H1 (cell line): ENCODE measurements at regions not wholly inside any gene's neighbourhood (a gene's known extent, or its start where the extent isn't known, plus 50 kb on each side); places are given as distances from the start of the nearest gene placed in this dataset.

Experiments
- CTCF ChIA-PET: fragments of 300-600 bp; sonication (Branson Sonifier 250); formaldehyde crosslinking; loops from one replicate; lab custom pipeline; 2021; ENCODE audit not compliant: partially characterized antibody; lab: Charles Lee
- POLR2A ChIA-PET: fragments of 300-600 bp; sonication (Branson Sonifier 250); formaldehyde crosslinking; loops from one replicate; lab custom pipeline; 2021; ENCODE audit warnings: inconsistent platforms; ENCODE audit not compliant: partially characterized antibody; lab: Charles Lee
- DNase-seq, 2 experiments: peaks; one replicate each; pipeline versions ENCODE4 v3.0.0 to v3.0.0-alpha.2; 2010 to 2022; ENCODE audit warnings: low spot score in 2 of 2, low read depth in 1 of 2, mixed read lengths in 1 of 2
- FAIRE-seq: peaks from 2 replicates; lab custom pipeline; 2011; peaks lifted over from hg19 to GRCh38; lab: Jason Lieb, UNC
- H2AFZ ChIP-seq: 2 replicates; pipeline ENCODE4 v1.8.1; 2012; ENCODE audit warnings: low read length, inconsistent platforms
- H2AK5ac ChIP-seq: 2 replicates; pipeline ENCODE4 v1.6.1; 2013; ENCODE audit warnings: low read depth, low read length
- H2BK120ac ChIP-seq: replicated peaks from 2 replicates; pipeline ENCODE3; 2013; ENCODE audit warnings: low read depth, low read length, inconsistent platforms
- H2BK12ac ChIP-seq: 2 replicates; pipeline ENCODE4 v1.6.1; 2013; ENCODE audit warnings: low read depth, low read length
- H2BK15ac ChIP-seq: 2 replicates; pipeline ENCODE4 v1.6.1; 2013; ENCODE audit warnings: low read length
- H2BK20ac ChIP-seq: 2 replicates; pipeline ENCODE4 v1.6.1; 2013; ENCODE audit warnings: low read length
- H2BK5ac ChIP-seq: 2 replicates; pipeline ENCODE4 v1.6.1; 2013; ENCODE audit warnings: low read depth, low read length
- H3K14ac ChIP-seq: 2 replicates; pipeline ENCODE4 v1.6.1; 2013; ENCODE audit warnings: inconsistent platforms; ENCODE audit not compliant: insufficient read length
- H3K18ac ChIP-seq: 2 replicates; pipeline ENCODE4 v1.6.1; 2013; ENCODE audit warnings: low read length; ENCODE audit errors: extremely low read depth
- H3K23ac ChIP-seq: 2 replicates; pipeline ENCODE4 v1.6.1; 2013; ENCODE audit warnings: inconsistent platforms; ENCODE audit not compliant: insufficient read length
- H3K23me2 ChIP-seq: 2 replicates; pipeline ENCODE4 v1.6.1; 2013; ENCODE audit warnings: low read depth, low read length
- H3K27ac ChIP-seq: 2 replicates; pipeline ENCODE4 v1.6.1; 2011; ENCODE audit warnings: low read depth, low read length, inconsistent platforms
- H3K27me3 ChIP-seq, 4 experiments: replicated peaks in 1 of 4; 1 replicate in 1 of 4; 2 replicates in 3 of 4; pipeline versions ENCODE4 v1.6.1 to v1.8.1; 2011 to 2013; ENCODE audit warnings: low read length in 3 of 4, mild to moderate bottlenecking in 3 of 4, inconsistent platforms in 2 of 4, mixed read lengths in 2 of 4, moderate library complexity in 1 of 4; ENCODE audit not compliant: control insufficient read depth in 3 of 4, insufficient read depth in 3 of 4; ENCODE audit errors: extremely low read depth in 1 of 4
- H3K36me3 ChIP-seq, 4 experiments: 2 replicates each; pipeline versions ENCODE4 v1.6.1 to v1.8.1; 2011 to 2013; ENCODE audit warnings: mild to moderate bottlenecking in 4 of 4, low read length in 3 of 4, moderate library complexity in 2 of 4, control low read depth in 1 of 4, inconsistent platforms in 1 of 4; ENCODE audit not compliant: insufficient read depth in 4 of 4, control insufficient read depth in 2 of 4
- H3K4ac ChIP-seq: replicated peaks from 2 replicates; pipeline ENCODE3; 2013; ENCODE audit warnings: low read length, low read depth, mixed read lengths, inconsistent platforms; ENCODE audit not compliant: insufficient read length
- H3K4me1 ChIP-seq, 4 experiments: replicated peaks in 1 of 4; 1 replicate in 1 of 4; 2 replicates in 3 of 4; pipeline versions ENCODE4 v1.6.1 to v1.8.1; 2011 to 2013; ENCODE audit warnings: low read length in 3 of 4, inconsistent platforms in 2 of 4, mixed read lengths in 1 of 4; ENCODE audit not compliant: insufficient read depth in 4 of 4, control insufficient read depth in 3 of 4
- H3K4me2 ChIP-seq, 2 experiments: 2 replicates each; pipeline versions ENCODE4 v1.6.1 to v1.8.1; 2011 to 2013; ENCODE audit warnings: low read depth in 2 of 2, low read length in 2 of 2, control low read depth in 1 of 2, inconsistent platforms in 1 of 2, mild to moderate bottlenecking in 1 of 2; ENCODE audit not compliant: insufficient read depth in 1 of 2
- H3K4me3 ChIP-seq, 4 experiments: fragments of 200-600, 300-600 bp in 1 of 4; sonication (generic), shearing (Covaris generic), sonication (Bioruptor Twin) in 1 of 4; 2 replicates each; pipeline versions ENCODE4 v1.5.1 to v1.8.1; 2011 to 2016; ENCODE audit warnings: low read length in 4 of 4, low read depth in 3 of 4, control low read depth in 2 of 4, inconsistent platforms in 2 of 4, mild to moderate bottlenecking in 2 of 4, mixed read lengths in 1 of 4, moderate library complexity in 1 of 4; ENCODE audit not compliant: insufficient read depth in 2 of 4; ENCODE audit errors: extremely low read depth in 1 of 4
- H3K56ac ChIP-seq: replicated peaks from 2 replicates; pipeline ENCODE3; 2013; ENCODE audit warnings: low read depth, mild to moderate bottlenecking, mixed read lengths, low read length, inconsistent platforms; ENCODE audit not compliant: insufficient read length
- H3K79me1 ChIP-seq: 2 replicates; pipeline ENCODE4 v1.6.1; 2013; ENCODE audit warnings: low read depth, low read length, control low read depth
- H3K79me2 ChIP-seq, 2 experiments: 2 replicates each; pipeline versions ENCODE4 v1.6.1 to v1.8.1; 2012 to 2013; ENCODE audit warnings: low read length in 2 of 2, mild to moderate bottlenecking in 2 of 2, inconsistent platforms in 1 of 2; ENCODE audit not compliant: insufficient read depth in 2 of 2, control insufficient read depth in 1 of 2
- H3K9ac ChIP-seq, 4 experiments: replicated peaks in 1 of 4; 1 replicate in 1 of 4; 2 replicates in 3 of 4; pipeline versions ENCODE4 v1.6.1 to v1.8.1; 2011 to 2013; ENCODE audit warnings: low read depth in 3 of 4, low read length in 3 of 4, control low read depth in 2 of 4, mild to moderate bottlenecking in 2 of 4, moderate library complexity in 2 of 4, inconsistent platforms in 1 of 4; ENCODE audit errors: extremely low read depth in 1 of 4
- H3K9me3 ChIP-seq, 2 experiments: 2 replicates each; pipeline versions ENCODE4 v1.6.1 to v1.8.1; 2012 to 2013; ENCODE audit warnings: mild to moderate bottlenecking in 2 of 2, moderate library complexity in 2 of 2, control low read depth in 1 of 2, inconsistent platforms in 1 of 2, low read depth in 1 of 2, low read length in 1 of 2, mixed read lengths in 1 of 2; ENCODE audit not compliant: insufficient read depth in 2 of 2
- H4K20me1 ChIP-seq, 2 experiments: replicated peaks in 1 of 2; 2 replicates each; pipeline versions ENCODE3 to v1.8.1; 2011 to 2013; ENCODE audit warnings: inconsistent platforms in 2 of 2, low read length in 2 of 2, mild to moderate bottlenecking in 1 of 2; ENCODE audit not compliant: insufficient read depth in 2 of 2, control insufficient read depth in 1 of 2
- H4K5ac ChIP-seq: 2 replicates; pipeline ENCODE4 v1.6.1; 2013; ENCODE audit warnings: low read length, low read depth, mixed read lengths, inconsistent platforms; ENCODE audit not compliant: insufficient read length
- H4K8ac ChIP-seq: 2 replicates; pipeline ENCODE4 v1.8.0; 2013; ENCODE audit warnings: mild to moderate bottlenecking, moderate library complexity, low read length, inconsistent platforms; ENCODE audit not compliant: insufficient read depth; ENCODE audit errors: extremely low read depth
- H4K91ac ChIP-seq: replicated peaks from 2 replicates; pipeline ENCODE3; 2013; ENCODE audit warnings: low read length, mixed read lengths, inconsistent platforms; ENCODE audit not compliant: insufficient read length
- ATF2 ChIP-seq: IDR thresholded peaks from 2 replicates; pipeline ENCODE4 v1.6.1; 2012; ENCODE audit warnings: low read length, inconsistent platforms
- ATF3 ChIP-seq: IDR thresholded peaks from 2 replicates; pipeline ENCODE4 v1.6.1; 2011; ENCODE audit warnings: low read depth, mild to moderate bottlenecking, low read length; ENCODE audit not compliant: insufficient read depth
- CHD1 ChIP-seq: IDR thresholded peaks from 2 replicates; pipeline ENCODE4 v1.6.1; 2012; ENCODE audit warnings: low read depth, low read length, improper control_type of control experiment
- RNF2 ChIP-seq: fragments of 200-900, 300-1000 bp; sonication (generic); IDR thresholded peaks from 2 replicates; pipeline ENCODE4 v1.7.1; 2016; ENCODE audit warnings: borderline replicate concordance, low read depth, mild to moderate bottlenecking, antibody characterized with exemption, low read length; ENCODE audit not compliant: poor library complexity, severe bottlenecking; ENCODE audit errors: missing control alignments
- YY1 ChIP-seq: IDR thresholded peaks from 2 replicates; pipeline ENCODE4 v1.6.1; 2011; ENCODE audit warnings: low read depth, mild to moderate bottlenecking, low read length

DNA sequence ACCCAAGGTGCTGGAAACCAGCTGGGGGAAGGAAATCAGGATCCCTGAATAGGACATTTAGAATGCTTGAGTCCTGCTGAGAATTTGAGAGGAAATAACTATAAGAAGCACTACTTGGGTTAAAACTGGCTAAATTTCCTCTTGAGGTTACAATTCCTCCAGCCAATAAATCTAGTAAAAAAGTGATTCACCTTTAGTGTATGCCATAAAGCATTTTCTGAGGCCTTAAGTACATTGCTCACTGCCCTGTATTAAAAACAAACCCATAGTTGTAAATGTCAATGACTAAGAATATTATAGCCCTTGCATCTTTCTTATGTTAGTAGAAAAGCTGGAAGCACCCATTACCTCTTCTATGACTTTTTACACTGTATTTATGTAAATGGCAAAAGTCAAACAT, 634.7 kb upstream of the ARRDC3 start:
- H4K20me1 ChIP-seq: no peaks in the 10 kb centered on the region
- H4K91ac ChIP-seq: no peak overlapping the region
- H3K18ac ChIP-seq: no peak overlapping the region
- no peaks in the 10 kb centered on the region for H3K4me1 ChIP-seq
- no peak overlapping the region for H3K9ac ChIP-seq
- H3K4ac ChIP-seq: no peak overlapping the region
- no peak overlapping the region for H3K56ac ChIP-seq
- H2BK15ac ChIP-seq: no peak overlapping the region
- H4K5ac ChIP-seq: no peak overlapping the region
- H2BK5ac ChIP-seq: no peak overlapping the region
- no peak overlapping the region for H3K27ac ChIP-seq
- H3K79me2 ChIP-seq: no peaks in the 10 kb centered on the region
- no peaks in the 10 kb centered on the region for H3K36me3 ChIP-seq
- DNase-seq: no peak
- no peak overlapping the region for H2AK5ac ChIP-seq
- no peak overlapping the region for H3K4me2 ChIP-seq
- H2AFZ ChIP-seq: no peak overlapping the region
- POLR2A ChIA-PET: no interaction called here
- no peak overlapping the region for H3K4me3 ChIP-seq
- H3K23ac ChIP-seq: no peak overlapping the region
- no peak for FAIRE-seq
- H3K23me2 ChIP-seq: no peaks in the 10 kb centered on the region
- CTCF ChIA-PET: no interaction called here
- no peak overlapping the region for H2BK120ac ChIP-seq
- no peak overlapping the region for H2BK20ac ChIP-seq
- no peak overlapping the region for H3K14ac ChIP-seq
- no peaks in the 10 kb centered on the region for H3K27me3 ChIP-seq
- H4K8ac ChIP-seq: no peak overlapping the region
- H3K9me3 ChIP-seq: no peaks in the 10 kb centered on the region
- H3K79me1 ChIP-seq: no peaks in the 10 kb centered on the region
- no peak overlapping the region for H2BK12ac ChIP-seq
- no peak for TF ChIP-seq RNF2
- no peak for TF ChIP-seq ATF3
- no peak for TF ChIP-seq CHD1
- no peak for TF ChIP-seq YY1
- TF ChIP-seq ATF2: no peak
